Activated T-helper 1 cell treated with anti-CD3 and anti-CD28 coated beads, Interleukin-12 subunit alpha, Interleukin-12 subunit beta, Interleukin-2, Interleukin-4 antibody, amounts not matched to agents 30 ng/mL and 10 ng/mL and 1 ng/mL, durations not matched to agents 14 hours and 24 hours and 36 hours (primary cell): ENCODE measurements at regions not wholly inside any gene's neighbourhood (a gene's known extent, or its start where the extent isn't known, plus 50 kb on each side); places are given as distances from the start of the nearest gene placed in this dataset.

ENCODE experiments used
- DNase-seq: peaks from one replicate; pipeline ENCODE4 v3.0.0; 2021; ENCODE audit warnings: low spot score
- H3K27ac Mint-ChIP-seq: one replicate; pipeline ENCODE4 v1.8.0; 2021; ENCODE audit warnings: mild to moderate bottlenecking, mixed read lengths
- H3K27me3 Mint-ChIP-seq: one replicate; pipeline ENCODE4 v1.8.0; 2022; ENCODE audit warnings: mild to moderate bottlenecking, moderate library complexity, mixed read lengths; ENCODE audit not compliant: insufficient read depth
- H3K36me3 Mint-ChIP-seq: one replicate; pipeline ENCODE4 v1.8.0; 2021; ENCODE audit warnings: low read depth, mixed read lengths
- H3K4me1 Mint-ChIP-seq: one replicate; pipeline ENCODE4 v1.8.0; 2021; ENCODE audit warnings: low read depth, mixed read lengths
- H3K4me3 Mint-ChIP-seq: one replicate; pipeline ENCODE4 v1.8.0; 2021; ENCODE audit warnings: mild to moderate bottlenecking, moderate library complexity, mixed read lengths
- H3K9me3 Mint-ChIP-seq: one replicate; pipeline ENCODE4 v1.8.0; 2021; ENCODE audit warnings: mixed read lengths
- intact Hi-C: fragments of 100-400 bp; cut with micrococcal nuclease; formaldehyde crosslinking; loops from one replicate; pipeline ENCODE4 v1.15.1; 2024

- H3K4me3 Mint-ChIP-seq = no peak overlapping the region
- H3K27me3 Mint-ChIP-seq = no peaks in the 10 kb centered on the region
- H3K9me3 Mint-ChIP-seq = peaks cover 3% of the 10 kb centered on the region
- no peak overlapping the region for H3K27ac Mint-ChIP-seq
- H3K36me3 Mint-ChIP-seq = no peaks in the 10 kb centered on the region
- DNase-seq = no peak
- no peaks in the 10 kb centered on the region for H3K4me1 Mint-ChIP-seq
- intact Hi-C loops = no loop called here
Measured at GRCh38 chr4:134807231-134807745, 605.7 kb upstream of the PABPC4L start.

- Mint-ChIP-seq H3K9me3 (peaks cover 9% of the 10 kb centered on the region), H3K27ac (no peak overlapping the region), H3K36me3 (no peaks in the 10 kb centered on the region), H3K4me3 (no peak overlapping the region), H3K27me3 (no peaks in the 10 kb centered on the region), H3K4me1 (no peaks in the 10 kb centered on the region)
- intact Hi-C loops = no loop called here
- no peak for DNase-seq
Measured at GRCh38 chr4:134798573-134798972, 597.0 kb upstream of the PABPC4L start.

GRCh38 chr4:134787315-134787714 is 585.7 kb upstream of the PABPC4L start:
- Mint-ChIP-seq H3K4me1 (no peaks in the 10 kb centered on the region), H3K4me3 (no peak overlapping the region), H3K27ac (no peak overlapping the region), H3K9me3 (peaks cover 46% of the 10 kb centered on the region), H3K36me3 (no peaks in the 10 kb centered on the region), H3K27me3 (no peaks in the 10 kb centered on the region)
- intact Hi-C loops = no loop called here
- DNase-seq = no peak

GRCh38 chr4:134780244-134780643 is 578.7 kb upstream of the PABPC4L start:
- H3K27ac Mint-ChIP-seq = no peak overlapping the region
- DNase-seq = no peak
- no peaks in the 10 kb centered on the region for H3K27me3 Mint-ChIP-seq
- peaks cover 11% of the 10 kb centered on the region for H3K9me3 Mint-ChIP-seq
- H3K4me3 Mint-ChIP-seq = no peak overlapping the region
- H3K36me3 Mint-ChIP-seq = no peaks in the 10 kb centered on the region
- intact Hi-C loops = no loop called here
- no peaks in the 10 kb centered on the region for H3K4me1 Mint-ChIP-seq

- Mint-ChIP-seq H3K36me3 (no peaks in the 10 kb centered on the region), H3K27ac (no peak overlapping the region)
Measured at GRCh38 chr4:134777606-134778005, 576.0 kb upstream of the PABPC4L start.

GRCh38 chr4:134773497-134774000 is 572.0 kb upstream of the PABPC4L start:
- H3K27ac Mint-ChIP-seq = no peak overlapping the region
- no peaks in the 10 kb centered on the region for H3K27me3 Mint-ChIP-seq
- intact Hi-C loops = no loop called here
- no peak overlapping the region for H3K4me3 Mint-ChIP-seq
- H3K9me3 Mint-ChIP-seq = peaks cover 10% of the 10 kb centered on the region
- no peak for DNase-seq
- H3K36me3 Mint-ChIP-seq = no peaks in the 10 kb centered on the region
- no peaks in the 10 kb centered on the region for H3K4me1 Mint-ChIP-seq

More at GRCh38 chr4:134777606-134778005, 576.0 kb upstream of the PABPC4L start:
- no peak for DNase-seq
- Mint-ChIP-seq H3K27me3 (no peaks in the 10 kb centered on the region), H3K4me1 (no peaks in the 10 kb centered on the region), H3K9me3 (peaks cover 10% of the 10 kb centered on the region), H3K4me3 (no peak overlapping the region)
- intact Hi-C loops = no loop called here

- intact Hi-C loops = no loop called here
- Mint-ChIP-seq H3K9me3 (no peaks in the 10 kb centered on the region), H3K36me3 (no peaks in the 10 kb centered on the region), H3K4me1 (no peaks in the 10 kb centered on the region), H3K4me3 (no peak overlapping the region), H3K27me3 (no peaks in the 10 kb centered on the region), H3K27ac (no peak overlapping the region)
- no peak for DNase-seq
Measured at GRCh38 chr4:134762053-134762452, 560.5 kb upstream of the PABPC4L start.

GRCh38 chr4:134756421-134756820 is 554.8 kb upstream of the PABPC4L start:
- no peaks in the 10 kb centered on the region for H3K36me3 Mint-ChIP-seq
- H3K27me3 Mint-ChIP-seq = no peaks in the 10 kb centered on the region

GRCh38 chr4:134754301-134755019 is 552.9 kb upstream of the PABPC4L start:
- Mint-ChIP-seq H3K36me3 (no peaks in the 10 kb centered on the region), H3K9me3 (no peaks in the 10 kb centered on the region), H3K4me3 (no peak overlapping the region), H3K27ac (no peak overlapping the region), H3K4me1 (no peaks in the 10 kb centered on the region), H3K27me3 (no peaks in the 10 kb centered on the region)
- no peak for DNase-seq
- intact Hi-C loops = no loop called here

More at GRCh38 chr4:134756421-134756820, 554.8 kb upstream of the PABPC4L start:
- Mint-ChIP-seq H3K4me3 (no peak overlapping the region), H3K4me1 (no peaks in the 10 kb centered on the region), H3K9me3 (no peaks in the 10 kb centered on the region), H3K27ac (no peak overlapping the region)
- intact Hi-C loops = no loop called here
- DNase-seq = no peak

GRCh38 chr4:134753390-134753789 is 551.8 kb upstream of the PABPC4L start:
- no peaks in the 10 kb centered on the region for H3K27me3 Mint-ChIP-seq
- H3K36me3 Mint-ChIP-seq = no peaks in the 10 kb centered on the region
- no peaks in the 10 kb centered on the region for H3K9me3 Mint-ChIP-seq
- DNase-seq = no peak
- H3K4me1 Mint-ChIP-seq = no peaks in the 10 kb centered on the region
- no peak overlapping the region for H3K27ac Mint-ChIP-seq
- intact Hi-C loops = no loop called here
- no peak overlapping the region for H3K4me3 Mint-ChIP-seq

GRCh38 chr4:134747108-134747805 is 545.7 kb upstream of the PABPC4L start:
- no peak for DNase-seq
- H3K9me3 Mint-ChIP-seq = peaks cover 5% of the 10 kb centered on the region
- no peak overlapping the region for H3K27ac Mint-ChIP-seq

GRCh38 chr4:134740290-134740689 is 538.7 kb upstream of the PABPC4L start:
- Mint-ChIP-seq H3K4me3 (no peak overlapping the region), H3K4me1 (no peaks in the 10 kb centered on the region), H3K27me3 (no peaks in the 10 kb centered on the region), H3K27ac (no peak overlapping the region), H3K36me3 (no peaks in the 10 kb centered on the region), H3K9me3 (peaks cover 5% of the 10 kb centered on the region)
- intact Hi-C loops = no loop called here
- DNase-seq = no peak

More at GRCh38 chr4:134747108-134747805, 545.7 kb upstream of the PABPC4L start:
- intact Hi-C loops = no loop called here
- Mint-ChIP-seq H3K4me1 (no peaks in the 10 kb centered on the region), H3K27me3 (no peaks in the 10 kb centered on the region), H3K36me3 (no peaks in the 10 kb centered on the region), H3K4me3 (no peak overlapping the region)

- H3K36me3 Mint-ChIP-seq = no peaks in the 10 kb centered on the region
- no peaks in the 10 kb centered on the region for H3K9me3 Mint-ChIP-seq
- H3K4me1 Mint-ChIP-seq = no peaks in the 10 kb centered on the region
- no peaks in the 10 kb centered on the region for H3K27me3 Mint-ChIP-seq
- intact Hi-C loops = no loop called here
- no peak overlapping the region for H3K27ac Mint-ChIP-seq
- no peak overlapping the region for H3K4me3 Mint-ChIP-seq
- DNase-seq = no peak
Measured at GRCh38 chr4:134735901-134736300, 534.3 kb upstream of the PABPC4L start.
